ENCODE measurements at regions not wholly inside any gene's neighbourhood (a gene's known extent, or its start where the extent isn't known, plus 50 kb on each side); places are given as distances from the start of the nearest gene placed in this dataset.

- TF ChIP-seq POLR2A (IDR thresholded peaks at IDR 0.05; ENCODE audit: low read length) (no peak), GATA1 (IDR thresholded peaks at IDR 0.05; ENCODE audit: low read depth, low read length) (no peak)
Observed at GRCh38 chr20:39581034-39581433, 618.9 kb downstream of the DHX35 start.
